Fibroblast of the aortic adventitia (primary cell): ENCODE measurements at regions not wholly inside any gene's neighbourhood (a gene's known extent, or its start where the extent isn't known, plus 50 kb on each side); places are given as distances from the start of the nearest gene placed in this dataset.

ENCODE experiments used
- DNase-seq: peaks from one replicate; pipeline ENCODE4 v3.0.0-alpha.2; 2010; ENCODE audit warnings: low read depth
- H3K4me3 ChIP-seq: 2 replicates; pipeline ENCODE4 v1.5.1; 2011; ENCODE audit warnings: low read depth, mild to moderate bottlenecking, control low read depth, low read length, moderate library complexity
- CTCF ChIP-seq: IDR thresholded peaks from 2 replicates; pipeline ENCODE4 v1.5.1; 2011; ENCODE audit warnings: mild to moderate bottlenecking, low read length, control low read depth, inconsistent platforms; ENCODE audit not compliant: insufficient read depth

GRCh38 chr11:42179216-42179615, 719.8 kb upstream of the LRRC4C start:
- no peak for DNase-seq
- no peak for TF ChIP-seq CTCF
- H3K4me3 ChIP-seq: no peak overlapping the region

DNA sequence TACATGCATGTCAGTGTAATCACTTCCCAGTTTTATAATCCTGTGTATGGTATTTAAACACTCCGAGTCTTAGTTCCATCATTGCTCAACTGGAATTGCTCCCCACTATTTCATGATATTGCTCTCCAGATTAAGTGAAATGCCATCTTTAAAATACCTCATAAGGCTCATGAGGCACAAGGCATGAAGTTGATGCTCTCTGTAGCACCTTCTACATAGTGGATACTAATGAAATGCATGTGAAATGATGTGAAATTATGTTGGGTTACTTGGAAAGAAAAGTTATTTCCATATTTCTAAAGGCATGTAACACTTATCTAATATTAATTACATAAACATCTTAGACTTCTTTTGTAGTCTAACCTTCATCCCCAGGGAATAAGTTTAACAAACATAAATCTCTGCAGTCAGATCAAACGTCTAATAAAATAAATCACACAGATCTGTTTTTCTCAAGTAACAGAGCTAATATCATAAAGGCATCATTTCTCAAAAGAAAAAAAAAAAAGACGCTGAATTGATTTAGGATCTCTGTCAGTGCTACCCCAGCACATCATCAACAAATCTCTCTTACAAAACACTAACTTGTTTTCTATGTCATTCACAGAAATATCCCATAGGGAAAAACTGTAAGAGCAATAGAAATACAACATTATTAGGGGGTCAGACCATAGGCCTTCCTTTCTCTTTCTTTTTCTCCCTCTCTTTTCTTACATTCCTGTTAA, 736.0 kb upstream of the LRRC4C start:
- no peak overlapping the region for H3K4me3 ChIP-seq
- no peak for TF ChIP-seq CTCF
- no peak for DNase-seq

GRCh38 chr11:42200311-42200710, 740.9 kb upstream of the LRRC4C start:
- TF ChIP-seq CTCF: no peak
- H3K4me3 ChIP-seq: no peak overlapping the region
- no peak for DNase-seq

GRCh38 chr11:42201603-42202148, 742.2 kb upstream of the LRRC4C start:
- no peak for DNase-seq
- TF ChIP-seq CTCF: no peak
- no peak overlapping the region for H3K4me3 ChIP-seq

DNA sequence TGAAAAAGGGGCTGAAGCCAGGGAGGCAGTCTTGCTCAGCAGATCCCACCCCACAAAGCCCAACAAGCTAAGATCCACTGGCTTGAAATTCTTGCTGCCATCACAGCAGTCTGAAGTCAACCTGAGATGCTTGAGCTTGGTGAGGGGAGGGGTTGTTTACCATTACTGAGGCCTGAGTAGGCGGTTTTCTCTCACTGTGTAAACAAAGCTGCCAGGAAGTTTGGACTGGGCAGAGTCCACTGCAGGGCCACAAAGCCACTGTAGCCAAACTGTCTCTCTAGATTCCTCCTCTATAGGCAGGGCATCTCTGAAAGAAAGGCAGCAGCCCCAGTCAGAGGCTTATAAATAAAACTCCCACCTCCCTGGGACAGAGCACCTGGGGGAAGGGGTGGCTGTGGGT, 746.1 kb upstream of the LRRC4C start:
- no peak overlapping the region for H3K4me3 ChIP-seq
- TF ChIP-seq CTCF: no peak
- DNase-seq: no peak

GRCh38 chr11:42225664-42226063, 766.2 kb upstream of the LRRC4C start:
- DNase-seq: no peak
- no peak overlapping the region for H3K4me3 ChIP-seq
- TF ChIP-seq CTCF: no peak

- no peak for TF ChIP-seq CTCF
- H3K4me3 ChIP-seq: no peak overlapping the region
- no peak for DNase-seq
Measured at GRCh38 chr11:42232673-42233072, 773.2 kb upstream of the LRRC4C start.
